Keratinocyte (primary cell): ENCODE measurements at regions not wholly inside any gene's neighbourhood (a gene's known extent, or its start where the extent isn't known, plus 50 kb on each side); places are given as distances from the start of the nearest gene placed in this dataset.

ENCODE experiments used
- CTCF ChIP-seq, 3 experiments: IDR thresholded peaks in 1 of 3; conservative IDR thresholded peaks in 1 of 3; optimal IDR thresholded peaks in 1 of 3; 2 replicates in 2 of 3; 3 replicates in 1 of 3; pipeline versions ENCODE3 to v1.5.1; 2011; ENCODE audit warnings: low read length in 3 of 3, mild to moderate bottlenecking in 3 of 3, moderate library complexity in 2 of 3, control low read depth in 1 of 3, inconsistent platforms in 1 of 3; ENCODE audit not compliant: insufficient read depth in 2 of 3; ENCODE audit errors: extremely low read depth in 1 of 3
- EZH2 ChIP-seq: IDR thresholded peaks from one replicate; pipeline ENCODE4 v1.6.1; 2012; ENCODE audit warnings: inconsistent platforms, mild to moderate bottlenecking, low read length, moderate library complexity

GRCh38 chr17:15124264-15124595, 140.9 kb downstream of the PMP22 start:
- TF ChIP-seq CTCF (optimal IDR thresholded peaks at IDR 0.05 in 1 of 3, IDR thresholded peaks at IDR 0.05 in 1 of 3, conservative IDR thresholded peaks at IDR 0.05 in 1 of 3; ENCODE audit: extremely low read depth in 1 of 3, insufficient read depth in 2 of 3, low read length in 3 of 3), result no peak
- no peak for TF ChIP-seq EZH2
